H9 (cell line): ENCODE measurements at regions not wholly inside any gene's neighbourhood (a gene's known extent, or its start where the extent isn't known, plus 50 kb on each side); places are given as distances from the start of the nearest gene placed in this dataset.

ENCODE experiments used
- DNase-seq: peaks from one replicate; pipeline ENCODE4 v3.0.0-alpha.2; 2017
- H2AFZ ChIP-seq: one replicate; pipeline ENCODE4 v1.6.1; 2013; ENCODE audit warnings: mild to moderate bottlenecking, low read length, control low read depth, moderate library complexity
- H2AK5ac ChIP-seq: 2 replicates; pipeline ENCODE4 v1.6.1; 2013; ENCODE audit warnings: low read length, control low read depth, mixed read lengths; ENCODE audit not compliant: insufficient read length
- H2BK120ac ChIP-seq: one replicate; pipeline ENCODE4 v1.6.1; 2013; ENCODE audit warnings: low read depth, mild to moderate bottlenecking, low read length, control low read depth, inconsistent platforms; ENCODE audit not compliant: poor library complexity, severe bottlenecking
- H2BK12ac ChIP-seq: 2 replicates; pipeline ENCODE4 v1.6.1; 2013; ENCODE audit warnings: low read length, control low read depth, mixed read lengths, low read depth; ENCODE audit not compliant: insufficient read length
- H2BK15ac ChIP-seq: 2 replicates; pipeline ENCODE4 v1.6.1; 2013; ENCODE audit warnings: low read depth, low read length, control low read depth
- H2BK20ac ChIP-seq: one replicate; pipeline ENCODE4 v1.6.1; 2013; ENCODE audit warnings: low read depth, mild to moderate bottlenecking, low read length, control low read depth, inconsistent platforms; ENCODE audit not compliant: poor library complexity, severe bottlenecking
- H2BK5ac ChIP-seq: 2 replicates; pipeline ENCODE4 v1.6.1; 2013; ENCODE audit warnings: low read length, control low read depth, mixed read lengths; ENCODE audit not compliant: insufficient read length
- H3K14ac ChIP-seq: 2 replicates; pipeline ENCODE4 v1.6.1; 2013; ENCODE audit warnings: low read length, control low read depth; ENCODE audit not compliant: insufficient read depth
- H3K18ac ChIP-seq: 2 replicates; pipeline ENCODE4 v1.6.1; 2013; ENCODE audit warnings: low read depth, mild to moderate bottlenecking, mixed read lengths, low read length, control low read depth; ENCODE audit not compliant: insufficient read length
- H3K23ac ChIP-seq: 2 replicates; pipeline ENCODE4 v1.6.1; 2013; ENCODE audit warnings: low read length, control low read depth, mixed read lengths, low read depth; ENCODE audit not compliant: insufficient read length
- H3K23me2 ChIP-seq: 2 replicates; pipeline ENCODE4 v1.6.1; 2013; ENCODE audit warnings: low read depth, mild to moderate bottlenecking, mixed read lengths, low read length, control low read depth; ENCODE audit not compliant: insufficient read length, poor library complexity, severe bottlenecking
- H3K27ac ChIP-seq: 2 replicates; pipeline ENCODE4 v1.5.1; 2013; ENCODE audit warnings: low read length, control low read depth, mixed read lengths, low read depth; ENCODE audit not compliant: insufficient read length
- H3K27me3 ChIP-seq: 2 replicates; pipeline ENCODE4 v1.6.1; 2013; ENCODE audit warnings: low read length, control low read depth, inconsistent platforms; ENCODE audit not compliant: insufficient read depth
- H3K4ac ChIP-seq: 2 replicates; pipeline ENCODE4 v1.6.1; 2013; ENCODE audit warnings: low read depth, mild to moderate bottlenecking, control low read depth, inconsistent platforms, low read length, moderate library complexity
- H3K4me1 ChIP-seq: 2 replicates; pipeline ENCODE4 v1.6.1; 2013; ENCODE audit warnings: low read length, control low read depth, inconsistent platforms; ENCODE audit not compliant: insufficient read depth
- H3K4me2 ChIP-seq: 2 replicates; pipeline ENCODE4 v1.6.1; 2013; ENCODE audit warnings: low read length, control low read depth, mixed read lengths; ENCODE audit not compliant: insufficient read length, insufficient read depth
- H3K56ac ChIP-seq: 2 replicates; pipeline ENCODE4 v1.6.1; 2013; ENCODE audit warnings: low read depth, mild to moderate bottlenecking, mixed read lengths, low read length, control low read depth; ENCODE audit not compliant: insufficient read length
- H3K79me1 ChIP-seq: 2 replicates; pipeline ENCODE4 v1.6.1; 2013; ENCODE audit warnings: low read depth, mild to moderate bottlenecking, moderate library complexity, low read length, control low read depth, inconsistent platforms; ENCODE audit not compliant: insufficient read depth, poor library complexity, severe bottlenecking
- H3K79me2 ChIP-seq: 2 replicates; pipeline ENCODE4 v1.6.1; 2013; ENCODE audit warnings: low read length, control low read depth, inconsistent platforms; ENCODE audit not compliant: insufficient read depth
- H3K9ac ChIP-seq: 2 replicates; pipeline ENCODE4 v1.6.1; 2013; ENCODE audit warnings: low read length, control low read depth, mixed read lengths; ENCODE audit not compliant: insufficient read length; ENCODE audit errors: extremely low read depth
- H3K9me3 ChIP-seq: one replicate; pipeline ENCODE4 v1.6.1; 2013; ENCODE audit warnings: low read depth, low read length, inconsistent platforms; ENCODE audit not compliant: control insufficient read depth
- H3T11ph ChIP-seq: one replicate; pipeline ENCODE4 v1.6.1; 2013; ENCODE audit warnings: mild to moderate bottlenecking, low read length, control low read depth, inconsistent platforms
- H4K20me1 ChIP-seq: one replicate; pipeline ENCODE4 v1.6.1; 2013; ENCODE audit not compliant: control insufficient read depth, insufficient read length, insufficient read depth
- H4K5ac ChIP-seq: 2 replicates; pipeline ENCODE4 v1.6.1; 2013; ENCODE audit warnings: low read depth, mild to moderate bottlenecking, mixed read lengths, low read length, control low read depth; ENCODE audit not compliant: insufficient read length
- H4K8ac ChIP-seq: replicated peaks from 2 replicates; pipeline ENCODE4 v1.6.1; 2013; ENCODE audit warnings: low read length, control low read depth, mixed read lengths, low read depth; ENCODE audit not compliant: insufficient read length
- H4K91ac ChIP-seq: 2 replicates; pipeline ENCODE4 v1.6.1; 2013; ENCODE audit warnings: low read depth, mild to moderate bottlenecking, moderate library complexity, mixed read lengths, low read length, control low read depth; ENCODE audit not compliant: insufficient read length
- H3K27ac Mint-ChIP-seq, 3 experiments: 2 replicates in 2 of 3; 3 replicates in 1 of 3; pipeline ENCODE4 v1.8.0; 2020 to 2021; ENCODE audit warnings: mixed read lengths in 3 of 3, mild to moderate bottlenecking in 1 of 3, moderate library complexity in 1 of 3
- H3K27me3 Mint-ChIP-seq: 2 replicates; pipeline ENCODE4 v1.8.0; 2021; ENCODE audit warnings: low read depth, mild to moderate bottlenecking, moderate library complexity, mixed read lengths
- H3K36me3 Mint-ChIP-seq, 3 experiments: 2 replicates in 2 of 3; 3 replicates in 1 of 3; pipeline ENCODE4 v1.8.0; 2020 to 2021; ENCODE audit warnings: low read depth in 3 of 3, mixed read lengths in 3 of 3; ENCODE audit not compliant: insufficient read depth in 1 of 3
- H3K4me1 Mint-ChIP-seq, 2 experiments: 2 replicates each; pipeline ENCODE4 v1.8.0; 2020; ENCODE audit warnings: mixed read lengths in 2 of 2
- H3K4me3 Mint-ChIP-seq, 2 experiments: 2 replicates in 1 of 2; 3 replicates in 1 of 2; pipeline ENCODE4 v1.8.0; 2020 to 2021; ENCODE audit warnings: mild to moderate bottlenecking in 2 of 2, mixed read lengths in 2 of 2, moderate library complexity in 1 of 2
- H3K9me3 Mint-ChIP-seq, 2 experiments: 2 replicates in 1 of 2; 3 replicates in 1 of 2; pipeline ENCODE4 v1.8.0; 2020; ENCODE audit warnings: mild to moderate bottlenecking in 2 of 2, mixed read lengths in 2 of 2, moderate library complexity in 1 of 2
- WGBS: extraction: QIAGEN DNeasy Blood & Tissue Kit; methylation state at CpG from one replicate; pipeline ENCODE4 v1.1.7; 2013; ENCODE audit warnings: missing lambda C conversion rate, low lambda C conversion rate, mixed read lengths; ENCODE audit not compliant: insufficient read length; ENCODE audit errors: extremely low coverage; 5-methylcytosine and 5-hydroxymethylcytosine counted together
- TF ChIP-seq, protein P1 (sequence below): fragments of 200-600 bp; sonication (generic); conservative IDR thresholded peaks from 3 replicates; pipeline ENCODE4 v1.8.0; 2021; ENCODE audit warnings: antibody characterized with exemption, mild to moderate bottlenecking

- no peaks in the 10 kb centered on the region for H3K23me2 ChIP-seq
- H3K9ac ChIP-seq = no peak overlapping the region
- H3K79me1 ChIP-seq = no peaks in the 10 kb centered on the region
- H3T11ph ChIP-seq = no peak overlapping the region
- peaks cover 5% of the 10 kb centered on the region; the same call in 1 of the 2 replicates for H3K27me3 Mint-ChIP-seq
- H4K91ac ChIP-seq = no peak overlapping the region
- H4K5ac ChIP-seq = no peak overlapping the region
- DNase-seq = peak; percentile 13
- H3K27ac ChIP-seq = no peak overlapping the region
- H3K4me3 Mint-ChIP-seq = no peak overlapping the region
- no peak overlapping the region for H2AK5ac ChIP-seq
- no peaks in the 10 kb centered on the region for H3K27me3 ChIP-seq
- no peak overlapping the region for H2BK5ac ChIP-seq
- no peak overlapping the region for H3K4ac ChIP-seq
- H3K9me3 Mint-ChIP-seq = peaks cover 7 to 10% of the 10 kb centered on the region in 2 experiments; a peak in 4 of 5 replicates
- H3K79me2 ChIP-seq = no peaks in the 10 kb centered on the region
- no peak overlapping the region for H3K27ac Mint-ChIP-seq
- no peak overlapping the region for H2BK20ac ChIP-seq
- no peak overlapping the region for H2AFZ ChIP-seq
- H4K20me1 ChIP-seq = no peaks in the 10 kb centered on the region
- H2BK12ac ChIP-seq = no peak overlapping the region
- TF ChIP-seq, protein P1, sequence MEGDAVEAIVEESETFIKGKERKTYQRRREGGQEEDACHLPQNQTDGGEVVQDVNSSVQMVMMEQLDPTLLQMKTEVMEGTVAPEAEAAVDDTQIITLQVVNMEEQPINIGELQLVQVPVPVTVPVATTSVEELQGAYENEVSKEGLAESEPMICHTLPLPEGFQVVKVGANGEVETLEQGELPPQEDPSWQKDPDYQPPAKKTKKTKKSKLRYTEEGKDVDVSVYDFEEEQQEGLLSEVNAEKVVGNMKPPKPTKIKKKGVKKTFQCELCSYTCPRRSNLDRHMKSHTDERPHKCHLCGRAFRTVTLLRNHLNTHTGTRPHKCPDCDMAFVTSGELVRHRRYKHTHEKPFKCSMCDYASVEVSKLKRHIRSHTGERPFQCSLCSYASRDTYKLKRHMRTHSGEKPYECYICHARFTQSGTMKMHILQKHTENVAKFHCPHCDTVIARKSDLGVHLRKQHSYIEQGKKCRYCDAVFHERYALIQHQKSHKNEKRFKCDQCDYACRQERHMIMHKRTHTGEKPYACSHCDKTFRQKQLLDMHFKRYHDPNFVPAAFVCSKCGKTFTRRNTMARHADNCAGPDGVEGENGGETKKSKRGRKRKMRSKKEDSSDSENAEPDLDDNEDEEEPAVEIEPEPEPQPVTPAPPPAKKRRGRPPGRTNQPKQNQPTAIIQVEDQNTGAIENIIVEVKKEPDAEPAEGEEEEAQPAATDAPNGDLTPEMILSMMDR = no peak
- H3K4me1 Mint-ChIP-seq = 0 out of 4 replicates have a peak, but pooled peaks cover 0 to 5% of the 10 kb centered on the region in 2 experiments
- H3K56ac ChIP-seq = no peak overlapping the region
- no CpG with 5 or more reads among the region's 13 CpGs for WGBS
- H3K9me3 ChIP-seq = no peaks in the 10 kb centered on the region
- H4K8ac ChIP-seq = no peak overlapping the region
- no peak overlapping the region for H3K18ac ChIP-seq
- H3K14ac ChIP-seq = no peak overlapping the region
- no peak overlapping the region for H2BK120ac ChIP-seq
- H3K23ac ChIP-seq = no peak overlapping the region
- no peak overlapping the region for H3K4me2 ChIP-seq
- H2BK15ac ChIP-seq = no peak overlapping the region
- H3K36me3 Mint-ChIP-seq = no peaks in the 10 kb centered on the region
- no peaks in the 10 kb centered on the region for H3K4me1 ChIP-seq
These were observed 366.8 kb upstream of the SALL3 start for GRCh38 chr18:78612801-78613200.
